WTC11 (cell line): ENCODE measurements at regions not wholly inside any gene's neighbourhood (a gene's known extent, or its start where the extent isn't known, plus 50 kb on each side); places are given as distances from the start of the nearest gene placed in this dataset.

Source experiments
- ATAC-seq: fragments of 200-7000 bp; cut with Tn5 transposase; 2 replicates; pipeline ENCODE4 v1.10.0; 2021; ENCODE audit warnings: mild to moderate bottlenecking, moderate library complexity
- CTCF ChIA-PET: fragments of 300-600 bp; sonication (Branson Sonifier 250); formaldehyde crosslinking; loops from one replicate; lab custom pipeline; 2021; ENCODE audit warnings: antibody characterized with exemption; lab: Charles Lee
- POLR2A ChIA-PET: fragments of 350-600 bp; sonication (Branson Sonifier 250); formaldehyde crosslinking; loops from one replicate; lab custom pipeline; 2021; ENCODE audit warnings: antibody characterized with exemption; lab: Charles Lee
- DNase-seq: peaks from one replicate; pipeline ENCODE4 v3.0.0; 2021; ENCODE audit warnings: low spot score
- H3K27ac Mint-ChIP-seq: 2 replicates; pipeline ENCODE4 v1.8.0; 2021; ENCODE audit warnings: mixed read lengths
- H3K27me3 Mint-ChIP-seq: 2 replicates; pipeline ENCODE4 v1.8.0; 2021; ENCODE audit warnings: low read depth, mild to moderate bottlenecking, moderate library complexity, mixed read lengths
- H3K36me3 Mint-ChIP-seq: 2 replicates; pipeline ENCODE4 v1.8.0; 2021; ENCODE audit warnings: mixed read lengths
- H3K4me1 Mint-ChIP-seq: 2 replicates; pipeline ENCODE4 v1.8.0; 2022; ENCODE audit warnings: mixed read lengths
- H3K4me3 Mint-ChIP-seq: 2 replicates; pipeline ENCODE4 v1.8.0; 2021; ENCODE audit warnings: mild to moderate bottlenecking, moderate library complexity, mixed read lengths
- H3K9me3 Mint-ChIP-seq: 2 replicates; pipeline ENCODE4 v1.8.0; 2021; ENCODE audit warnings: mixed read lengths
- AR ChIP-seq: fragments of 250-450 bp; sonication (Bioruptor Pico); IDR thresholded peaks from 2 replicates; pipeline ENCODE4 v1.9.0; 2021; ENCODE audit warnings: mild to moderate bottlenecking
- ATF2 ChIP-seq: sonication (generic); formaldehyde crosslinking; IDR thresholded peaks from 2 replicates; pipeline ENCODE4 v1.8.1; 2022; ENCODE audit warnings: low read depth, missing genetic modification reagents, borderline replicate concordance
- ATF6 ChIP-seq: sonication (generic); formaldehyde crosslinking; IDR thresholded peaks from 2 replicates; pipeline ENCODE4 v1.8.1; 2023; ENCODE audit warnings: mild to moderate bottlenecking, missing genetic modification reagents
- CTCF ChIP-seq: fragments of 200-600 bp; IDR thresholded peaks from 2 replicates; pipeline ENCODE4 v1.8.0; 2022; ENCODE audit warnings: antibody characterized with exemption
- E2F4 ChIP-seq: sonication (generic); formaldehyde crosslinking; IDR thresholded peaks from 2 replicates; pipeline ENCODE4 v1.8.1; 2022; ENCODE audit warnings: low read depth, mild to moderate bottlenecking, moderate library complexity, missing genetic modification reagents, borderline replicate concordance
- ERG ChIP-seq: fragments of 250-450 bp; sonication (Bioruptor Pico); IDR thresholded peaks from 2 replicates; pipeline ENCODE4 v1.8.0; 2021; ENCODE audit warnings: mild to moderate bottlenecking
- FOXJ3 ChIP-seq: sonication (generic); formaldehyde crosslinking; IDR thresholded peaks from 2 replicates; pipeline ENCODE4 v1.9.0; 2021; ENCODE audit warnings: missing genetic modification reagents, mild to moderate bottlenecking, borderline replicate concordance
- FOXK1 ChIP-seq: sonication (generic); formaldehyde crosslinking; IDR thresholded peaks from 2 replicates; pipeline ENCODE4 v1.8.0; 2022; ENCODE audit warnings: mild to moderate bottlenecking, moderate library complexity, missing genetic modification reagents
- FOXP1 ChIP-seq: sonication (generic); formaldehyde crosslinking; IDR thresholded peaks from 2 replicates; pipeline ENCODE4 v1.8.0; 2022; ENCODE audit warnings: missing genetic modification reagents, mild to moderate bottlenecking, moderate library complexity, borderline replicate concordance
- OVOL2 ChIP-seq: fragments of 250-450 bp; sonication (Bioruptor Pico); IDR thresholded peaks from 2 replicates; pipeline ENCODE4 v1.9.0; 2021; ENCODE audit warnings: mild to moderate bottlenecking, borderline replicate concordance
- PREB ChIP-seq: sonication (generic); formaldehyde crosslinking; IDR thresholded peaks from 2 replicates; pipeline ENCODE4 v1.8.1; 2022; ENCODE audit warnings: mild to moderate bottlenecking, missing genetic modification reagents, moderate library complexity, borderline replicate concordance
- SMAD3 ChIP-seq: sonication (generic); formaldehyde crosslinking; IDR thresholded peaks from 2 replicates; pipeline ENCODE4 v1.8.0; 2022; ENCODE audit warnings: missing genetic modification reagents, mild to moderate bottlenecking, borderline replicate concordance
- SMAD4 ChIP-seq: sonication (generic); formaldehyde crosslinking; IDR thresholded peaks from 2 replicates; pipeline ENCODE4 v1.8.0; 2022; ENCODE audit warnings: mild to moderate bottlenecking, missing genetic modification reagents
- TCF7 ChIP-seq: sonication (generic); formaldehyde crosslinking; IDR thresholded peaks from 2 replicates; pipeline ENCODE4 v1.8.0; 2022; ENCODE audit warnings: mild to moderate bottlenecking, low read depth, missing genetic modification reagents, moderate library complexity
- ZMAT4 ChIP-seq: fragments of 250-450 bp; sonication (Bioruptor Pico); IDR thresholded peaks from 2 replicates; pipeline ENCODE4 v1.9.0; 2021; ENCODE audit warnings: mild to moderate bottlenecking
- ZNF263 ChIP-seq: sonication (generic); formaldehyde crosslinking; IDR thresholded peaks from 2 replicates; pipeline ENCODE4 v1.8.1; 2022; ENCODE audit warnings: low read depth, mild to moderate bottlenecking, moderate library complexity, missing genetic modification reagents
- ZNF396 ChIP-seq: fragments of 250-450 bp; sonication (Bioruptor Pico); IDR thresholded peaks from 2 replicates; pipeline ENCODE4 v1.8.0; 2021; ENCODE audit warnings: mild to moderate bottlenecking, moderate library complexity, borderline replicate concordance
- ZNF423 ChIP-seq: fragments of 250-450 bp; sonication (Bioruptor Pico); IDR thresholded peaks from 2 replicates; pipeline ENCODE4 v2.1.2; 2022; ENCODE audit warnings: mild to moderate bottlenecking, moderate library complexity
- ZNF671 ChIP-seq: fragments of 250-450 bp; sonication (Bioruptor Pico); IDR thresholded peaks from 2 replicates; pipeline ENCODE4 v1.8.0; 2021; ENCODE audit warnings: mild to moderate bottlenecking

- Mint-ChIP-seq H3K4me3 (no peak overlapping the region), H3K36me3 (no peaks in the 10 kb centered on the region), H3K9me3 (no peaks in the 10 kb centered on the region), H3K4me1 (peaks cover 15% of the 10 kb centered on the region), H3K27ac (no peak overlapping the region), H3K27me3 (no peaks in the 10 kb centered on the region)
- ATAC-seq (no peak), DNase-seq (no peak)
- CTCF ChIA-PET = no interaction called here
- POLR2A ChIA-PET = no interaction called here
- TF ChIP-seq ATF2 (CRISPR knock-in tag) (no peak), SMAD4 (CRISPR knock-in tag) (no peak), OVOL2 (CRISPR knock-in tag) (no peak), AR (no peak), ATF6 (CRISPR knock-in tag) (no peak), FOXP1 (no peak), E2F4 (no peak), ZNF396 (no peak), ZMAT4 (CRISPR knock-in tag) (no peak), ZNF671 (CRISPR knock-in tag) (no peak), ERG (CRISPR knock-in tag) (no peak), PREB (no peak), ZNF423 (CRISPR knock-in tag) (no peak), TCF7 (CRISPR knock-in tag) (no peak), FOXJ3 (no peak), CTCF (no peak), SMAD3 (CRISPR knock-in tag) (no peak), ZNF263 (CRISPR knock-in tag) (no peak), FOXK1 (CRISPR knock-in tag) (no peak)
Measured at GRCh38 chr10:64973391-64973790, 1452.2 kb downstream of the REEP3 start.
